SHP77 (cell line): ENCODE measurements at regions not wholly inside any gene's neighbourhood (a gene's known extent, or its start where the extent isn't known, plus 50 kb on each side); places are given as distances from the start of the nearest gene placed in this dataset.

Experiments used
- DNase-seq, 2 experiments: peaks; one replicate each; lab custom pipeline; 2025; lab: John Stamatoyannopoulos, UW

DNA sequence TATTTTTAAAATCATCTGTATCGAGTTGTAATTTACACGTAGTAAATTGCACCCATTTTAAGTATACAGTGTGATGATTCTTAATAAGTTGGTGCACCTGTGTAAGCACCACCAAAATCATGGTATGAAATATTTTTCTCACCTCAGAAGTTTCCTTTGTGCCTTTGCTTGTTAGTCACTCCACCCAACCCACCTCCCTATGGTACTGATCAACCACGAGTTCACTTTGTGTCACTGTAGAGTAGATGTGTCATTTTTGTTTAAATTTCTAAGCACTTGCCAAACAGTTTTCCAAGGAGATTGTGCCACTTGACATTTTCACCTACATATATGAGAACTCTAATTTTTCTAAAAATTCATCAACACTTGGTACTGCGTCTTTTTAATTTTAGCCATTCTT, 806.5 kb downstream of the TLR4 start:
- DNase-seq, result no peak

DNA sequence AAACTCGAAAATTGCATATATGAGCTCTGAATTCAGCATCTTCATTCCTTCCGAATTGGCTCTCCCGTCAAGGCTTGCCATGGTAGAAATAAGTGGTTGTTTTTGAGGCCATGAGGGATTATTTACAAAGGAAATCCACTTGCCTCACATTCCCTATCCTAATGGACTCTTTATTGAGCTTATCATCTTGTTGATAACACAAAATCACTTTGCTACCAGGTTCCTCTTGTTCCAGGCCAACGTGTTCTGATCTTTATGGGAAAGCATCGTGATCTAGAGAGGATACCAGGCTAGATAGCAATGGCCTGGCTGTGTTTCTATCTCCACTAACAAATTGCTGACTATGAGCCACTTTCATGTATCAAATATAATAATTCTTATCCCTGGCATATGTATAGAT, 811.7 kb downstream of the TLR4 start:
- DNase-seq, result no peak

DNA sequence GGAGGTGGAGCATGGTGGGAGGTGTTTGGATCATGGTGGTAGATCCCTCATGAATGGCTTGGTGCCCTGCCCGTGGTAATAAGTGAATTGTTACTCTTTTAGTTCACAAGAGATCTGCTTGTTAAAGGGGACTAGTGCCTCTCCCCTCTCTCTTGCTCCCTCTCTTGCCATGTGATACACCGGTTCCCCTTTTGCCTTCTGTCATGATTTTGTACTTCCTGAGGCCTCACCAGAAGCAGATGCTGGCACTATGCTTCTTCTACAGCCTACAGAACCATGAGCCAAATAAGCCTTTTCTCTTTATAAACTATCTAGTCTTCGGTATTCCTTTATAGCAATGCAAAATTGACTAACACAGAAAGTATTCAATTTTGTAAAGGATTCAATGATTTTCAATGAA, 817.1 kb downstream of the TLR4 start:
- no peak for DNase-seq

DNA sequence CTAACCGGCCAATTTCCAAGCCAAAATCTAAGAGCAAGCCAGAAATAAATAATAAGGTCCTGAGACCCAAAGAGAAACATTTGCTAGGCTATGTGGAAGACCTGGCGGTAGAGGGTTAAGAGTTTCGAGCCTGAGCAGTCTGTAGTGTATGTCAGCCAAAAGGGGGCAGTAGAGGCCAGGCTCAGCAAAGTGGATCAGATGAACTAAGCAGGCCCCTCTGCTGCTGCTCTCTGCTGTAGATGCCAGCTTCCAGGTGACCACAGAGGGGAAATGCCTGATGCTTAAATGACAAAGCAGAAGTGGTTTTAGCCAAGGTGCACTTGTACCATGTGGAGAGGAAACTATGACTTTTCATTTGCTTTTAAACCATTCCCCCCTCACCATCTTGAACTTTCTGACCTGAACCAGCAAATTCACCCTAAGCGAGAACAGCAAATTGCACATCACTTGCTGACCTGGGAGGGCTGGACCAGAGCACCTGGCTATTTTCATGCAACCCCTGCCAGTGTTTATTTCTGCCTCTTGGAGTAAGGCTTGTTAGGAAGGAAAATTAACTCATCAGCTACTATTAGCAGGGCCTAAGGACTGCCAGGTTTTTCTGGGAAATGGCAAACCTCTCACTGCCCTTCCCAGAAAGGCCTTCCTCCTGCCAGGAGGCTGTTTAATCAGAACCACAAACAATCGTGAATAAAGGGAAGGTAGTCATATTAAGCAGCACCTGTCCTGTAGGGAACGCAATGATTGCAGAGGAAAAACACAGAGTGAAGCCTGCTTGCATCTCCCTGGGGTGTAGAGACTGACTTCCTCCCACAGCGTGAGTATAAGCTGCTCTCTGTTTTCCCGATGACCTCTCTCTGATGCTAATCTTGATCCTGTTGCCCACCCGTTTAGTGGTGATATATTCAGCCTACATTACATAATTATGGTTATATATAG, 818.2 kb downstream of the TLR4 start:
- DNase-seq, result peak; percentile 24 to 66

DNA sequence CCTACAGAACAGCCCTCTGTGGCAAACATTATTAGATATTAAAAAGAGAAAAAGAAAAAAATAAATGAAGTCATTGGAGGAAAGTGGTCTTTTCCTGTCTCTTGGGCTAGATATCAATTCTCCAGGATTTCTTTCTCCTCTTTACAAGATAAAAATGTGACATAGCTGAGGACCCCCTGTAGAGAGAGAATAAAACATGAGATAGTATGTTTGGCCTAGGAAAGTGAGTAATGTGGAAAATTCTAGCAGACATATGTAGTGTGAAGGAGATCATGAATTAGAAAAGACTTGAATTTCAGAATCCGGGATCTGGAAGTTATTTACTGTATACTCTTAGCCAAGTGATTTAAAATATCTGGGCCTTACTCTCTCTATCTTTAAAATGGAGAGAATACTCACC, 823.1 kb downstream of the TLR4 start:
- DNase-seq, result no peak

DNA sequence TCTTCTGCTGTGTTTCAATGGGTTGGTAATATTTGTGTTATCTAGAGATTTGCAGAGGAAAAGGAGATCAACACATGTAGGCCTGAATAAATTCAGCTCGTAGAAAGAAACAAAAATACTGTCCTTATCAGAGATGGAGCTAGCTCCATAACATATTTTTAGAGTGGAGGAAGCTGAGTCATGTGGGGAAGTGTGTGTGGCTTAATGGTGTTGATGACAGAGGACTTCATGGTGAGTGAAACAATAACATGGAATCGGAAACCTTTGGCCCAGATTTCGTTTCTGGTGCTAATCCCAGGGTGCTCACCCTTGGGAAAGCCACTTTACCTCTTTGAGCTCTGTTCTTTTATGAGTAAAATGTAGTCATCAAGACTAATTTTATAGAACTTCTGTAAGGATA, 825.0 kb downstream of the TLR4 start:
- no peak for DNase-seq

DNA sequence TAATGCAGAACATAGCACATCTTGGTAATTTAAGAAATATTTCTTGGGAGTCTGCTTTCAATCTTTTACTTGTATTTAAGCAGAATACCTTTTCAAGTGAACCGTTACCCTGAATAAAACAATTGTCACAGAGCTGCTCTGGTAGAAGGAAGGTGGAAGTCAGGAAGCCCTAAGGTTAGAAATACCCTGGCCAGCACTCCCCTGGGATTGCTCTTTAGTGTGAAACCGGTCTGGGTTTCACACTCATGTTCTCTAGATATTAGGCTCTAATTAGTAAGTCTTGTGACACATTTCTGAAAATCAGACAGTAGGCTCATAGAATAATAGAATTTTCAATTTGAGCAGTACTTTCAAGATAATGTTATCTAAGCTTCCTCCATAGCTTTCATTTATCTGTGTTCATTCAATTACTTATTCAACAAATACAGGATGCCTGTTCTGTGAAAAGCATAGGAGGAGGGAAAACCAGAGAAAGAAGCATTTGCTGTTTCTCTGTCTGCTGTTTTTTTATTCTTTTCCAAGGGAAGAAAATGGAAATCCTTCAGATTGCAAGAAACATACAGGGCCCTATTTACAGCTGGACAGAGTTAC, 825.5 kb downstream of the TLR4 start:
- DNase-seq, result no peak

DNA sequence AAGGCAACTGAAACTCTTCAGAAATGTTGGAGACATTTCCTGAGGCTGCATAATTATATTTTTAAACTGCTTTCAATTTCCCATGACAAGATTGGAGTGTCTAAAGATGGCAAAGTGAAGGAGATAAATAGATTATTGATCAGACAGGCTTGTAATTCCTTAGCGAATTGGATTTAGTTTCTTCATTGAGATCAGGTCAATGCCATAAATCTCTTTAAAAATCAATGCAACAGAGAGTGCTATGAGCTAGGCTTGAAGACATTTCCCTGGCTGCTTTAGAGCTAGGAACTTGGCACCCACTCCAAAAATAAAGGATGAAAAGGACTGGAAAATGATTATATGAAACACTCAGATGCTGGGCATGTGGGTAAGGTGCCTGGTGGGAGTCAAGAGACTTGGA, 828.4 kb downstream of the TLR4 start:
- no peak for DNase-seq

DNA sequence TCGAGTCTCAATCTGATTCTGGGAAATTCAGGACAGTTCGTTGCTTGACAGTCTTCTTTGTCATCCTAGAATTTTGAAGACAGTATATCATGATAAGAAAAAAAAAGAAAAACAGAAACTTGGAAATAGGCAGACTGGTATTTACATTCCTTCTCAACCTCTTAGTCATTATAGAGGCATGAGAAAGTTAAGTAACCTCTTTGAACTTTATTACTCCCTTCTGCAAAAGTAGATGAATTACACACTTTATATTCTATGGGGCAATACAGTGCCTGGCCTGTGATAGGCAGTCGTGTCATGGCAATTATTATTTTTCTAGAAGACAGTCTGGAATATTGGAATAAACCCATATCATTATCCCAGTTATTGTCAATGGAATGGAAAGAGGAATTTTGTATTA, 828.9 kb downstream of the TLR4 start:
- DNase-seq, result no peak

DNA sequence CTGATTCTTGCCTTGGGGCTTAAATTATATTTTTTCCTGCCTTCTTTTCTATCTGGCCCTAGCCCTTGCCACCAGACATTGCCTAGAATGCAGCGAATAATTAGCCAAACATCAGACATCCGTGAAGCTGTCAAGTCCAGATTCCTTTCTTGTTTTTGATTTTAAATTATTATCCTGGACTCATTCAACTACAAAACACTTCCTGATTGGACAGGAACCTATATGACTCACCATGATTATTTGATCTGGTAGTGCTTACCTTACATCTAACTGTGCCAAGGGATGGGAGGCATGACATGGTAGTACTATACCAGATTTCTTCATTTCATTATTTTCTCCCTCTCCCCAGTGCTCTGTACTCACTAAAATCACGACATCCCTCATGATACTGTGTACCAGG, 829.6 kb downstream of the TLR4 start:
- DNase-seq, result no peak

DNA sequence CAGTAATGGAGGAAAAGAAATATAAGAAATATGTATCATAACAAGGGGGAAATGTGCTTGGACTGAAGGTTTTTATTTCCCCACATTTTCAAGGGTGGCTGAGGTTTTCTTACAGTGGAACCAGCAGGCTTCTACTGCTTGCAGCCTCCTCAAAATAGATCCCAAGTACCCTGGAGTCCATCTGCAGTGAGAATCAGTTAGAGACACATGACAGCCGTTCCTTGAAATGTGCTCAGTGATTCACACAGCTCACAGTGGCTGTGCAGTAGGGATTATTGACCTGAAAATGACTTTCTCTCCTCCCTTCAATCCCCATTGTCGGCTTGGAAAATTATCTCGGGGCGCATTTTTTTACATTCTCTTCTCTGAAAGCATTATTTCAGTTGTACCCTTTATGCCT, 832.0 kb downstream of the TLR4 start:
- no peak for DNase-seq

DNA sequence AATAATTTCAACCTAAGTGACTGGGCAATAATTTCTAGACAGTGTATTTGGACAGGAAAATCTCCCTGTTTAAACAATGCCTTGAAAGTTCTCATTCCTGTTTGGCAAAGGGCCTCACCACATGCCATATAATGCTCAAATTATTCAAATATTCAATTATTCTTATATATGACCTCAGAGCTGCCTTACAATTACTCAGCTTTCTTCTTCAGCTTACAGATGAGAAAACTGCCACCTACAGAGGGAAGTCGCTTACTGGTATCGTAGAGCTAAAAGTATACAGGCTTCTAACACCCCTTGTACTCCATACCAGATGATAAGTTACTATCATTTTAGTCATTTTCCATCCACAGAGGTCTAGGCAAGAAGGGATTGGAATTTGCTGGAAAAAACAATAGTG, 830.3 kb downstream of the BRINP1 start:
- DNase-seq, result no peak

DNA sequence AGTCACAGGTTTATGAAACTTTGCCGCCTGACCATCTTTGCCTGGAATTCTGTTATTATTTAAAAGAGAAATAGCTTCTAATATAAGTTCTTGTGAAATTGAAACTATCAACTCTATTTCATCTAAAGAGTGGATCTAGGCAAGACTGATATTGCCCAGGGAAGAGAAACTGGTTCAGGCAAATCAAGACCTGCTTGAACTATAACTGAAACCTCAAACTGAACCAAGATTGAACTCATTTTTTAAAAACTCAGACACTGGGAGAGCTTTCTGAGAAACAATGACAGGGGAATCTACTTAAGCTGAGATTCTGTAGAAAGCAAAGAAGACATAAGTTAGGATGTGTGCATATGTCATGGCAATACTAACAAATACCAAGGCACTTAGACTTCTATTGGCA, 815.8 kb downstream of the BRINP1 start:
- DNase-seq, result no peak

DNA sequence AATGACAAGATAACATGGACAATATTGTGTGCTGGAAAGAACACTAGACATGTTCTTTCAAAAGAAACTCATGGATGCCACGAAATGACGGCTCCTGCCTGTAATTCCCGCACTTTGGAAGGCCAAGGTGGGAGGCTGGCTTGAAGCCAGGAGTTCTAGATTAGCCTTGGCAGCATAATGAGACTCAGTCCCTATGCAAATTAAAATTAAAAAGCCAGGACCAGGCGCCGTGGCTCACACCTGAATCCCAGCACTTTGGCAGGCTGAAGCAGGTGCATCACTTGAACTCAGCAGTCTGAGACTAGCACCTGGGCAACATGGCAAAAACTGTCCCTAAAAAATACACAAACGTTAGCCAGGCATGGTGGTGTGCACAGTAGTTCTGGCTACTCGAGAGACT, 814.2 kb downstream of the BRINP1 start:
- DNase-seq, result no peak

DNA sequence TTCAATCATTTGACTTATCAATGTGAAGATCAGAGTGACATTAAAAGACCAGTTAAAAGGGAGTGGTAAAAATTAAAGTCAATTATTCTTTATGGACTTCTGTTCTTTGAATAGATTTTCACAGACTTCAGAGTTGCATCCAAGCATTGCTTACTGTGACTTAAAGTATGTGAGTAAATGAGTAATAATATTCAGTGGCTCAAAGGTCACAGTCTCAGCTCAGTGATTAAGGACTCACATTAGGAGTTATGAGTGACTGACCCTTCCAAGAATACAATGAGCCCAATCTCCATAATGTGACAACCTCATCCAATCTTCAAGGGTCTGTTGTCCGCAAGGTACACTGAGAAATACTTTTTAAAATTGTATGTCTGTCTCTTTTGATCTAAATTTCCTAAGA, 811.2 kb downstream of the BRINP1 start:
- no peak for DNase-seq

DNA sequence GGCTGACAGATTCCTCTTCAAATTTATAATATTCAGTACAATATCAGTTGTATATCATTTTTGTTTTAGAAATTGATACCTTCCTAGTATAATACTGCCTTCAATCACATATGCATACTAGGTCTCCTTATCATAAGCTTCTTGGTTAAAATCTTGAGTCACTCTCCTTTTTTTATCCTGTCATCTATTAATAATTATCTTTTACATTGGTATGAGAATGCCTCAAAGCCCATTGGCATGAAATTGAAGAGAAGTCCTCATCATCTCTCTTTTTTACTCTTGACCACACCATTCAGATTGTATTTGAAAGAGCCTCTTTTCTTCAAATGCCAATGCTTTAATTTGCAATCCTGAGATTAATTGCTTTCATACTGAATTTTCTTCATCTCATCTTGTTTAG, 810.3 kb downstream of the BRINP1 start:
- DNase-seq, result no peak

DNA sequence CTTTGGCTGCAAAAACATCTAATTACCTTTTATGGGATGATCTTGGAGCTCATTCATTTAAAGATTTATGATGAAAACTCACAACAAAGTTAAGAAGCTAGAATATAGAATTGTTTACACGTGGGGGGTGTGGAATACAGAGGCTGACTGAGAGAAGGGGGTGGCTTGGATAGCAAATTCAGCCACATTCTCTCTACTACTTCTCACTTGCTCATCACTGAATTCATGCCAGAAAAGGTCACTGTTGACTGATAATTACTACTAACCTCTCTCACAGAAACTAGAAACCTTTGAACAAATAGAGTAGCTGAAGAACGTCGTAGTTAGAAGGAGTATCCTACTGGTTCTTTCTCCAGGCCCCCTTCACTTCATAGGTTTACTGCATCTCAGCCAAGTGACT, 808.2 kb downstream of the BRINP1 start:
- no peak for DNase-seq

DNA sequence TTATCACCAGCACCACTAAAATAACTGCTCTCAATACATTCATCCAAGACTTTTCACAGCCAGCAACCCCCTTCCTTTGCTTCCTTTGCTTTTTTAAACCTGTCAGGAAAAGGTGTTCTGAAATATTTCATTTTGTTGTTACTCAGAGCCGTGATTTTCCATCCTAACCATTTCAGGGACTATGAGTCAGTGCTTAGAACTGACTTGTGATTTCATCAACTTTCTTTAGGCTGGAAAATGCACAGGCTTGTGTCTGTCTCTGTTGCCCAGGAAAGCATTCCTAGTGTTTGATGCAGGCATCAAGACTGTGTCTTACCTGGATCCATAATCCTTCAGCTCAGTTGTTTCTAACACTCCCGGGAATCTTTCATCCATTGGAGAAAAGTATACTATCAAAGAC, 805.6 kb downstream of the BRINP1 start:
- DNase-seq, result no peak

DNA sequence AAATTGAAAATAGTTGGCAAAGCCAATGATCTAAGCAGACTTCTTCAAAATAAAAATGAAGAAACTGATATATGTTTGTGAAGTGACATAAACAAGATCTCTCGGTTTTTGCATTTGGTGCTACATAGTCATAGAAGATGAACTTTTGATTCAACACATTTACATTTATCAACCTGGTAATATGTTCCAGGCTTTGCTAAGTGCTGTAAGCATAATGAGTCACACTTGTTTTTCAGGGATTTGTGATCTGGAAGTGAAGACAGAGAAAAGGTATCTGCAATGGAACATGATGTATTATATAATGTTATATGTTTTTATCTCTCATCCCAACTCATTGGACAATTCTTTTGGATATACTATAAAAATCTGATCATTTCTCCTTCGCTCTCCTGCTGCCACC, 801.4 kb downstream of the BRINP1 start:
- DNase-seq, result no peak

DNA sequence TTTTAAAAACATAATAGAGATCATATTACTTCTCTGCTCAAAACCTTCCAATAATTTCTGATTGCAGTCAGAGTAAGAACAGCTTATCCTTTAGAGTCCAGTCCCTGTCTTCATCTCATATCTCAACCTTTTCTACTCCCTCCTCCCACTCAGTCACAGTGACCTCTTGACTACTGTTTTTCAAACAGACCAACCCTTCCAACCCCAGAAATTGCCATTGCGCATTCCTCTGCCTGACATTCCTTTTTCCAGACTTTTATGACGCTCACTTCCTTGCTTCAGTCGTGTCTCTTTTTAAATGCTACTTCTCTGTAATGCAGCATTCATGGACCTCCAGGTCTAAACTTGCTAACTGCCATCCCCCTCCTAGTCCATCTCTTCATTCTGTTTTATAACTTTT, 800.5 kb downstream of the BRINP1 start:
- DNase-seq, result no peak

DNA sequence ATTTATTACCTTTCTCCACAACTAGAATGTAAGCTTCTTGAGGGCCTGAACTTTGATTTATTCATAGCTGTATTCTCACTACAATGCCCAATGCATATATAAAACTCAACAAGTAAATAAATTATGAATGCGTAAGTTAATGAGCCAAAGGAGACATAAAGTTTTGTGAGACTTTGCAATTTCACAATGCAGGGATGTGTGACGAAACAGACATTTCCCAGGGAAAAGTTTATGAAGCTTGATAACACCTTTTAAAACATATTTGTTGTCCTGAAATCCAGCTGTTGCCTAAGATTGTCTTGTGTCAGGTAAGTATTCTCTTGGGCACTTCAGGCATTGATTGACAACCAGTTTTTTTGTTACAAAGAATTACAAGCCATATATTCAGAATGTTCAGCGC, 800.1 kb downstream of the BRINP1 start:
- DNase-seq, result no peak

DNA sequence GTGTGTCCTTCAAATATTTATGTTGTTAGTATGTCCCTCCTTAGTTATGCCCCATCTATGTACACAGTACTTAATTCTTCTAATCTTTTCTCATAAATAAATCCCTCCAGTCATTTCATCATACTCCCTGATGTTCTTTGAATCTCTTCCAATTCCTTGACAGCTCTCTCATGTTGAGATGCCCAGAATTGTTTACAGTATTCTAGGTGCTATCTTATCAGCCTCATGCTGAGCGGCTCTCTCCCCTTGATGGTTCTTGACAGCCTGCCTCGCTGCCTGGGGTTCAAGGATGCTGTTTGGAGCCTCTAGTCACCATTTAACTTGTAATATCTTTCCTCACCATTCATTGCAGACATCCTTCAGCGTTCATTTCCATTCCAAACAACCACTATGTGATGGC, 799.2 kb downstream of the BRINP1 start:
- no peak for DNase-seq

DNA sequence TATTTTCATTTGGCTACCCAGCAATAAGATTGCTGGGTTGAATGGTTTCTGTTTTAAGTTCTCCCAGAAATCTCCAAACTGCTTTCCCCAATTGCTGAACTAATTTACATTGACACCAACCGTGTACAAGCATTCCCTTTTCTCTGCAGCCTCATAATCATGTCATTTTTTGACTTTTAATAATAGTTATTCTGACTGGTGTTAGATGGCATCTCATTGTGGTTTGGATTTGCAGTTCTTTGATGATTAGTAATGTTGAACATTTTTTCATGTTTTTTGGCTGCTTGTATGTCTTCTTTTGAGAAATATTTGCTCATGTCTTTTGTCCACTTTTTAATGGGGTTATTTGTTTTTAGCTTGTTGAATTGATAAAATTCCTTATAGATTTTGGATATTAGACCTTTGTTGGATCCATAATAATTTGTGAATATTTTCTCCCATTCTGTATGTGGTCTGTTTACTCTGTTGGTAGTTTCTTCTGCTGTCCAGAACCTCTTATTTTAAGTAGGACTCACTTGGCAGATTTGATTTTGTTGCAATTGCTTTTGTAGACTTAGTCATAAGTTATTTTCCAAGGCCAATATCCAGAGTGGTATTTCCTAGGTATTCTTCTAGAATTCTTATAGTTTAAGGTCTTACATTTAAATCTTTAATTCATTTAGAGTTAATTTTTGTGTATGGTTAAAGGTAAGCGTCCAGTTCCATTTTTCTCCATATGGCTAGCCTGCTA, 793.7 kb downstream of the BRINP1 start:
- no peak for DNase-seq
